Stimulated activated naive CD8-positive, alpha-beta T cell treated with anti-CD3 and anti-CD28 coated beads, Interleukin-15, amount 100 ng/mL, for 72 hours (primary cell): ENCODE measurements at regions not wholly inside any gene's neighbourhood (a gene's known extent, or its start where the extent isn't known, plus 50 kb on each side); places are given as distances from the start of the nearest gene placed in this dataset.

ENCODE experiments used
- ATAC-seq: fragments of 150-1000 bp; cut with Tn5 transposase; 2 replicates; pipeline ENCODE4 v1.10.0; 2021; ENCODE audit warnings: mild to moderate bottlenecking, moderate library complexity
- DNase-seq, 2 donors: peaks; one replicate each; pipeline ENCODE4 v3.0.0; 2021 to 2022
- H3K27ac Mint-ChIP-seq, 2 donors: one replicate each; pipeline ENCODE4 v1.8.0; 2022; ENCODE audit warnings: mild to moderate bottlenecking in 2 of 2, mixed read lengths in 2 of 2, moderate library complexity in 2 of 2
- H3K27me3 Mint-ChIP-seq: one replicate; pipeline ENCODE4 v1.8.0; 2022; ENCODE audit warnings: mixed read lengths
- H3K4me1 Mint-ChIP-seq: one replicate; pipeline ENCODE4 v1.8.0; 2022; ENCODE audit warnings: mild to moderate bottlenecking, mixed read lengths
- H3K4me3 Mint-ChIP-seq, 2 donors: one replicate each; pipeline ENCODE4 v1.8.0; 2022; ENCODE audit warnings: mild to moderate bottlenecking in 2 of 2, mixed read lengths in 2 of 2, moderate library complexity in 1 of 2
- H3K9me3 Mint-ChIP-seq, 2 donors: one replicate each; pipeline ENCODE4 v1.8.0; 2022; ENCODE audit warnings: mixed read lengths in 2 of 2

DNA sequence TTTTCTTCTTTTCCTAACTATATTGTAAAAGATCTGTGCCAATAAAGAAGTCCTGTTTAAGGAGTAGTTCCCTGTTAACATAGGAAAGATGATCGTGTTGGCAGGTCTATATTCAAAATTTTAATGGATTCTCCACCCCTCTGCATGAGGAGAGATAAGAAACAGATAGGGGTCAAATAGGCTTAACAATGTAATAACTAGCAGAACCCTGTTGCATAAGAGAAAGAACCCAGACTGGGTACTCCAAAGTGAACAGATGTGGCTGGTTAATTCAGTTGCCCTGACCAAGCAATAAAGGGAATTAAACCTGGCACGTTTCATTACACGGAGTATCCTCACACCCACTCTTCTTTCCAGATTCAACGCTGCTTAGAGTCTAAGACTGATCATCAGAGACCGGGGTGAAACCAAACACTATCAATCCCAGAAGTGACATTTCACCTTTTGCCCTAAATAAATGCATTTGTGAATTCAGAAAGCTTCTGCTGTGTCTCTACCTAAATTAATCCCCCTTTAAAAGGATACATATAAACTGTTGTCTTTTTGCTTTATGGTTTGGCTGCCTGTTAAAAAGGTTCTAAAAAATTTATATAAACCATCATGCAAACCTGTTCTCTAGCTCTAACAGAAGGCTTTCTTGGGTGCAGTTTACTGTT, 1276.9 kb upstream of the WWC1 start:
- no peak for ATAC-seq
- H3K27me3 Mint-ChIP-seq = no peaks in the 10 kb centered on the region

DNA sequence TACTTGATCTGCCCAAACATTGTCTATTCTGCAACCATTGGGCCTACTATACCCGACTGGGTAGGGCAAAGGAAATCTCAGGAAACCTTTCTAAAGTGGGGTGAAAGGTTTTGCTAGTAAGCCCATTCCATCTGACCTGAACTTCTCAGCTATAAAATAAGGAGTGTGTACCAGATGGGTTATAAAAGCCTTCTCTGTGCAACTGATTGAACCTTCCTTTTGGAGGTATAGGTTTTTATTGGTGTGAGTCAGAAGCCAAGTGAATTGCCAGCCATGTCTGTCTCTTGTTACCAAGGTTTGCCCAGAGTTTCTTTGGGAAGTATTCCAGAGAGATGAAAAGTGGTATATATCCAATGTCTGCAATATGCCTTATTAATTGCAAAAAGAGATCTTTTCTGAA, 1271.0 kb upstream of the WWC1 start:
- H3K27ac Mint-ChIP-seq = no peak overlapping the region
- ATAC-seq (no peak), DNase-seq (no peak)
- no peaks in the 10 kb centered on the region for H3K27me3 Mint-ChIP-seq
- H3K4me3 Mint-ChIP-seq = no peak overlapping the region
- peaks cover 0 to 19% of the 10 kb centered on the region in 2 donors for H3K9me3 Mint-ChIP-seq
- no peaks in the 10 kb centered on the region for H3K4me1 Mint-ChIP-seq

More for the DNA sequence above, 1276.9 kb upstream of the WWC1 start:
- DNase-seq = no peak
- Mint-ChIP-seq H3K4me1 (no peaks in the 10 kb centered on the region), H3K9me3 (peaks cover 5 to 21% of the 10 kb centered on the region in 2 donors), H3K27ac (no peak overlapping the region), H3K4me3 (no peak overlapping the region)

DNA sequence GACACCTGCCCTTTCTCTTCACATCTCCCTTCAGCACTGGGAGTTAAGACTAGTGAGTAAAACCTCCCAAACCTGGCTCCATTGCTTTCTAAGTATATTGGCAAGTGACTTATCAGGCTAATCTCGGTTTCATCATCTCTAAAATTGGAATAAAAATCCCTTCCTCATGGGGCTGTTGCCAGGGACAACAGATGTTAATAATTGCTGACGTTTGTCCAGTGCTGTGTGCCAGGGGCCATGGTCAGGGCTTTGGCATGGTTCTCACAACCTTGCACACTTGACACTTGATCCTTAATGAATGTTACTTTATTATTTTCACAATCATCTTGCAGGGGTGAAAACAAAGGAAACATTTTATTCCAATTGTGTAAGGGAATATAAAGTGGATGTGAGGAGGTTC, 1262.0 kb upstream of the WWC1 start:
- H3K9me3 Mint-ChIP-seq = peaks cover 0 to 9% of the 10 kb centered on the region in 2 donors
- H3K27ac Mint-ChIP-seq = no peak overlapping the region
- no peaks in the 10 kb centered on the region for H3K4me1 Mint-ChIP-seq
- no peak for ATAC-seq
- no peak overlapping the region for H3K4me3 Mint-ChIP-seq
- no peak for DNase-seq
- H3K27me3 Mint-ChIP-seq = no peaks in the 10 kb centered on the region

DNA sequence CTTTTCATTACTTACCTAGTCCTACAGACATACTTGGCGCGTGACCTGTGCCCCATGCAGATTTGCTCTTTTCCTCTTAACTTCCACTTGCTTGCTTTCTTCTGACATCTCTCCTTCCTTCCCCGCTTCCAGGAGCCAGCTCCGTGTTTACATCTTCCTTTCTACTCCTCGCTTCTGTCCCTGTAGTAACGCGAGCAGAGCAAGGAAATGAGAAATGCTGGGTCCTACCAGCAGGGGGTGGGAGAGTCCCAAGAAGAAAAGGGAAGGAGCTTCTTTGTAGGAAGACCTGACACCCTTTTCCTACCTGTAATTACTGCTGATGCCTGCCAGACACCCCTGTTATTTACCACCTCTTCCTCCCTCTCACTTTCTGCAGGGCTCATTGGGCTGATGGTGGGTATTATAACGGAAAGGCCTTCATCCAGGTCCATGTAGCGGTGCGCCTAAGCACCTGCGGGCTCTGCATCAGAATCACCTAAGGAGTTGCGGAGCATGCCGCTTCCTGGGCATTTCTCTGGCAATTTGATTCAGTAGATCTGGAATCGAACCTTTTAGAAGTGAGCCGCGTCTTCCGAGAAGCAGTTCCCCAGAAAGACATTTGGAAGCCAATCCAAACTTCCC, 1260.8 kb upstream of the WWC1 start:
- Mint-ChIP-seq H3K9me3 (peaks cover 0 to 8% of the 10 kb centered on the region in 2 donors), H3K27me3 (no peaks in the 10 kb centered on the region), H3K4me3 (no peak overlapping the region), H3K4me1 (no peaks in the 10 kb centered on the region), H3K27ac (no peak overlapping the region)
- DNase-seq (no peak), ATAC-seq (no peak)

DNA sequence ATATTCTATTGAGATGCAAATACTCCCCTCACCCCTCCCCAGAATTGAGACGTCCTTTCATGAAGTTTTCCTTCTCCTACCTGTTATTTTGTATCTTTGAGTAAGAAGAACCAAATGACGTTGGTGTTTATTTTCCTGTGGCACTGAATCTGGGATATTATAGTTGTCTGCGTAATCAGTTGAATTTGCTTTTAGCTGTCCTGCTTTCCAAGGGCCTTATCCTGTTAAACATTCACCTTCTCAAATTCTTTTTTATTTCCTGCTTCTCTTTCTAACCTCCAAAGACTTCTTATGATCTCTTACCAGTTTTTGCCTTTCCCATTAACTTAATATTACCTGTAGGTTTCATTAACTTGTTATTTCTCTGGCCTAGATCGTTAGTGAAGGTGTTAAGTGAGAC, 1254.9 kb upstream of the WWC1 start:
- ATAC-seq (no peak), DNase-seq (no peak)
- Mint-ChIP-seq H3K4me1 (no peaks in the 10 kb centered on the region), H3K9me3 (no peaks in the 10 kb centered on the region), H3K27me3 (no peaks in the 10 kb centered on the region), H3K27ac (no peak overlapping the region), H3K4me3 (no peak overlapping the region)

DNA sequence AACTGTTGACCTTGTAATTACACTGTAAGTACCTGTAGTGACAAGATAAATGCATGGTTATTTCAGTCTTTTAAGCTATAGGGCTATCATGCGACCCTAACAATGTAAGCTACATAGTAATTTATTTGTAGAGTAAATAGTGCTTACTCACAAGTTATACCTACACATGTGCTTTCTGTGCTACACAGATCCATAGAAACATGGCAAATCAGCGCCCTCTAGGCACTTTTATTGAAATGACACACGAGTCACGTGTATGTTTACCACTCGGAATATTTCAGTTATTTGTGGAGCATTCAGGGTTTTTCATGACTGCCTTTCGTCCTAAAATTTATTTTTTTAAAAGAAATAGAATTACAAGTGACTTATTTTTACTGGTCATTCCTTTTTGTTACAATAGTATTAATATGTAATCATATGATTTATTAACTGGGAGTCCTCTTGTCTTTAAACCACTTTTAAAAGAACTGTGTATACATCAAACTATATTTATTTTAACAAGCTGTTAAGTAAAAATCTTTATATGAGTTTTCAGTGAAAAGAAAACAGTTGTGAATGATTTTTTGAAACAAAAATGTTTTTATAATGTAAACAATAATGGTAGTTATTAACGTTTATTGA, 1242.3 kb upstream of the WWC1 start:
- H3K9me3 Mint-ChIP-seq = peaks cover 0 to 5% of the 10 kb centered on the region in 2 donors

DNA sequence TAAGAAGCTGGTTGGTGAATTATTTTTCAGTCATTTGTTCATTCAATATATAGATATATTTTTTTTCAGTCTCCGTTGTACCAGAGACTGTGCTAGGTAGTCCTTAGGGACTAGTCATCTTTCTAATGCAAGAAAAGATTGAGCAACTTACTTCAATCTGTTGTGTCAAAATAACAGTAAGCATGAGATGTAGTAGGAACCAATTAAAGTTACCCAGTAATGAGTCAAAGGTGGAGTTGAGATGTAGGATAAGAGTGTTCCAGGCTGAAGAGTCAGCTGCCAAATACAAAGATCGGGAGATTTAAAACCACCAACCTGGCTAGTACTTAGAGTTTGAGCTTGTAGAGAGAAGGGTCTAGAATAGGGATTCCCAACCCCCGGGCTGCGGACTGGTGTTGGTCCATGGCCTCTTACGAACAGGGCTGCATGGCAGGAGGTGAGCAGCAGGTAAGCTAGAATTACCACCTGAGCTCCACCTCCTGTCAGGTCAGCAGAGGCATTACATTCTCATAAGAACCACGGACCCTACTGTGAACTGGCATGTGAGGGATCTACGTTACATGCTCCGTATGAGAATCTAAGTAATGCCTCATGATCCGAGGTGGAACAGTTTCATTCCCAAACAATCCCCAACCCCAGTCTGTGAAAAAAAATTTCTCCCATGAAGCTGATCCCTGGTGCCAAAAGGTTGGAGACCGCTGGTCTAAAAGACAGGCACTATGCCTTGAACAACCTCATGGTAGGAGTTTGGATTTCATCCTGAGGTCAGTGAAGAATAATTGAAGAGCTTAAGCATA, 1241.5 kb upstream of the WWC1 start:
- Mint-ChIP-seq H3K4me3 (no peak overlapping the region), H3K9me3 (peaks cover 0 to 5% of the 10 kb centered on the region in 2 donors), H3K27ac (no peak overlapping the region), H3K4me1 (no peaks in the 10 kb centered on the region), H3K27me3 (no peaks in the 10 kb centered on the region)
- ATAC-seq (no peak), DNase-seq (no peak)

More for the DNA sequence above, 1242.3 kb upstream of the WWC1 start:
- no peaks in the 10 kb centered on the region for H3K27me3 Mint-ChIP-seq
- ATAC-seq (no peak), DNase-seq (no peak)
- H3K27ac Mint-ChIP-seq = no peak overlapping the region
- no peak overlapping the region for H3K4me3 Mint-ChIP-seq
- H3K4me1 Mint-ChIP-seq = no peaks in the 10 kb centered on the region

DNA sequence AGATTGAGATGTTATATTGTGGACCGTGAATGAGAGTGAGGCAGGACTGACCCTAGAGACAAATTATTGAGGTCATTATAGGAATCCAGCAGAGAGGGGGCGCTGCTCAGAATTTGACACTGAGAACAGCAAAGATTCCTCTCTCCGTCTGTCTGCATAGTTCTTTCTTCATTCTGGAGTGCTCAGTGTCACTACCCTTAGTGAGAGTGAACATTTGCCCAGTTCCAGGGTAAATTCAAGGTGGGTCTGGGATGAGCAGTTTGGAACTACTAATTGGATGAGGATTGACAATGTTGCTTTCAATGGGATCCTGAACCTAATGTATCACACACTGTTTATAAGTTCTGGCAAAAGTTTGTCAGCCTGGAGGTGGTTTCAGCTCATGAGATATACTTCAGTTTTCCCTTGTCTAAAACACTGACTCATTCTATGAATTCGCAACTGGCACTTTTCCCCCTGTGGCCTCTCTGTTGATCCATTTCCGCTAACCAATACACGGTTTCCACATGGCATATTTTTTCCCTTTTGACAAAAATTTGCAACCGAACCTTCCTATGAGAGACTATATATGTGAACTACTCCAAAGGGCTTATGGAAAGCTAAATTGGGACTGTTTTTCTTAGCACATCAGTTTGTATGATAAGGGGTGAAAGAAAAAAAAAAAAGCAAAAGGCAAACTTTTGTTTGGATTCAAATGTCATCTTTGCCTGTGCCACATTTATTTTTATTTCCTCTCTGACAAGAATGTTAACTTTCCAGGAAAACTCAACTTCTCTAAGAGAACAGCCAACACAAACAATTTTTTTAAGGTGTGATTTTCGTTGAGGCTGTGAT, 1240.7 kb upstream of the WWC1 start:
- DNase-seq (no peak), ATAC-seq (no peak)
- peaks cover 0 to 5% of the 10 kb centered on the region in 2 donors for H3K9me3 Mint-ChIP-seq
- H3K4me1 Mint-ChIP-seq = no peaks in the 10 kb centered on the region
- H3K4me3 Mint-ChIP-seq = no peak overlapping the region
- H3K27ac Mint-ChIP-seq = no peak overlapping the region
- no peaks in the 10 kb centered on the region for H3K27me3 Mint-ChIP-seq

DNA sequence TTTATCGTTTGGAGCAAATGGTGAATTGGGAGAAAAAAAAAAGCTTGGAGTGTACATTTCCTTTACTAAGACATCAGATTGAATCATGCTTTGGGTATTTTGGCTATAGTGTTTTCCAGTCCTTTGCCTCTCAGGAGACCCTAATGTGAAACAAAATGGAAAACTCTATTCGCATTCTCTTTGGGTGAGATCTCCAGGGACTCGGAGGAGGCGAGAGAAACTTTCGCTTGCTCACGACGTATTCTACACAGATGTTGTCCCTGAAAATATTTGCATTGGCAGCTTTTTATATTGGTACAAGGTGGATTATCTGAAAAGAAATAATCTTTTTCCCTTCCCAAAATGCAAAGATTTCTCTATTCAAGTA, 1240.1 kb upstream of the WWC1 start:
- Mint-ChIP-seq H3K4me1 (no peaks in the 10 kb centered on the region), H3K9me3 (peaks cover 0 to 5% of the 10 kb centered on the region in 2 donors), H3K4me3 (no peak overlapping the region), H3K27ac (no peak overlapping the region), H3K27me3 (no peaks in the 10 kb centered on the region)
- DNase-seq (no peak), ATAC-seq (no peak)

DNA sequence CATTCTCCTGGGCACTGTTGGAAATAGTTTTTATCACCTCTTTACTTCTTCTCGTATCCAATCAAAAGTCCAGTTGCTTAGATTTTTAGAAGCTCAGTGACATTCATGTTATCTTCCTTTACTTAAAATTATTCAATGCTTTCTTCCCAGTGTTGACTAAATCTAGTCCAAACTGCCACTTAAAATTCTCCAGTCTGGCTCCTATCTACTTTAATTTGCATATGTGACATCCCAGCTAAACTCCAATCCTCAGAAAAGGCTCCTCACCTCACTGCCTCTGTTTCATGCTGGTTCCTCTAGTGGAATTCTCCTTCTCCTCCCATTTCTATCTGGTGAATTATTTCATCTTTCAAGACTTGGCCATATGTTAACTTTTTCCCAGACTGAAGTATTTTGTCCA, 1238.7 kb upstream of the WWC1 start:
- Mint-ChIP-seq H3K27me3 (no peaks in the 10 kb centered on the region), H3K9me3 (peaks cover 0 to 5% of the 10 kb centered on the region in 2 donors), H3K4me1 (no peaks in the 10 kb centered on the region), H3K27ac (no peak overlapping the region), H3K4me3 (no peak overlapping the region)
- DNase-seq (no peak), ATAC-seq (no peak)

DNA sequence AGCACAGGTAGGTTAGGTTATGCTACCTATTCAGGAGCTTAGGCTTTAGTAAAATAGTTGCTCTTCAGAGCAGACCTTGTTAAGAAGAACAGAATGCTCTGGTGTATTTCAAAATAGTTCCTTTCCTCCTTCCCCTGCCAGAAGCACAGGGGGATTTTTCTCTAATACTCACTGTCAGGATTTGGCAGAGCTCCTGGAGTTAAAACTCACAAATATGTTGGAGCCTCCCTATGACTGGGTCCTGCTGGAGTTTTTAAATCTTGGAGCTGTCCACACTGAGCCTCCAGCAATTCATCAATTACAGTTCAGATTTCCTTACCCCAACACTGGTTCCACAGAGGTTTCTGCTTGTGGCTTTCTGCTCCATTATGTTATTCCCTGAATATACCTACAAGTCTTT, 1233.8 kb upstream of the WWC1 start:
- ATAC-seq (no peak), DNase-seq (no peak)
- no peaks in the 10 kb centered on the region for H3K9me3 Mint-ChIP-seq
- H3K4me3 Mint-ChIP-seq = no peak overlapping the region
- H3K27me3 Mint-ChIP-seq = no peaks in the 10 kb centered on the region
- H3K4me1 Mint-ChIP-seq = no peaks in the 10 kb centered on the region
- no peak overlapping the region for H3K27ac Mint-ChIP-seq

DNA sequence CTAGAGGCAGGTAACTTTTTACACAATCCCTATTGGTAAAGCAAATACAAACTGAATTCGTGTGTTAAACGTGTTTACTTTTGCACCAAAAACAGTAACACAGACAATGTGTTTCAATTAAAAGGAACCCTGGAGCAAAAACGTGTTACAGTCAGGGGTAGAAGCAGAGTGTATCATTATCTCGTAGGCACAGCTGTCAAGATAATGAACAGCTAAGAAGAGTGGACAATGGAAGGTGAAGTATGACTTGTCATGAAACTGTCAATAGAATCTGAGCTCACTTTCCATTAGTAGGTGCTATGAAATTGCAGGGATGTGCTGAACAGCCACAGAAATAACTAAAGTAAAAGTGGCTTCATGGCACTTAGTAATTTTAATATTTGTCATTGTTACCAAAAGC, 1229.8 kb upstream of the WWC1 start:
- Mint-ChIP-seq H3K4me3 (no peak overlapping the region), H3K27me3 (no peaks in the 10 kb centered on the region), H3K27ac (no peak overlapping the region), H3K4me1 (no peaks in the 10 kb centered on the region), H3K9me3 (no peaks in the 10 kb centered on the region)
- no peak for DNase-seq
- no peak for ATAC-seq

DNA sequence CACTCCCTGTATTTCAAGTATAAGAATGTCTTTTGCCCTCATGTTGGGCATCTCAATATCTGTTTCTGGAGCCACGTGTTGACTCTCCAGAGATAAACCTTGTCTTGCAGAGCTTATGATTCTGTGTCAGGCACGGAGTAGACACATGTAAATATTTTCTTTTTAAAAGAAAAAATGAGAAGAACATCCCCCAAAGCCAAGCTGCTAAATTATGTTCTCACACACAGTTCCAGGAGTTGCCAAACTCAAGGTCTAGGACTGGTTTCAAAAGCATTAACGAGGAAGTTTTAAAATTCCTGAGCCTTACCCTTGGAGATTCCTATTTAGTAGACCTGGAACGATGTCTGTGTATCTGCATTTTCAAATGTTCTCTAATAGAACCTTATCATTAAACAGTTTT, 1228.3 kb upstream of the WWC1 start:
- no peaks in the 10 kb centered on the region for H3K4me1 Mint-ChIP-seq
- ATAC-seq (no peak), DNase-seq (no peak)
- H3K4me3 Mint-ChIP-seq = no peak overlapping the region
- no peaks in the 10 kb centered on the region for H3K27me3 Mint-ChIP-seq
- no peaks in the 10 kb centered on the region for H3K9me3 Mint-ChIP-seq
- no peak overlapping the region for H3K27ac Mint-ChIP-seq

DNA sequence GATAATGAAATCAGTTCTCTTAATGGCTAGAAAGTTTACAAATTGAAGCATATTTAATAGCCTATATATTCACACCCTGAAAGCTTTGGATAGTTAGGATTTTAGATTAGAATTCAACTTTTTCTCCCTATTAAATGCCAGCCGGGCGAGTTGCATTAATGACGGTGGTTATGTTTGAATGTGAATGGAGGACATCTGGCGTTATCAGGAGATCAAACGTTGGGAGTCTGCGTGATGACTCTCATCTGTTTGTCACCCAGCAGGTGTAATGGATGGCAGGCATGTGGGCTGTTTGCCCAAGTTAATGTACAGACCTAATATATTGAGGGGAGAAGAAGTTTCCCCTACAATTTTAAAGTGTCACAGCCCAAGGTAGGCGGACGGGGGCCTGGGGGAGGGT, 1227.7 kb upstream of the WWC1 start:
- no peak overlapping the region for H3K4me3 Mint-ChIP-seq
- no peak overlapping the region for H3K27ac Mint-ChIP-seq
- DNase-seq = no peak
- H3K27me3 Mint-ChIP-seq = no peaks in the 10 kb centered on the region
- no peaks in the 10 kb centered on the region for H3K4me1 Mint-ChIP-seq
- no peak for ATAC-seq
- H3K9me3 Mint-ChIP-seq = no peaks in the 10 kb centered on the region

DNA sequence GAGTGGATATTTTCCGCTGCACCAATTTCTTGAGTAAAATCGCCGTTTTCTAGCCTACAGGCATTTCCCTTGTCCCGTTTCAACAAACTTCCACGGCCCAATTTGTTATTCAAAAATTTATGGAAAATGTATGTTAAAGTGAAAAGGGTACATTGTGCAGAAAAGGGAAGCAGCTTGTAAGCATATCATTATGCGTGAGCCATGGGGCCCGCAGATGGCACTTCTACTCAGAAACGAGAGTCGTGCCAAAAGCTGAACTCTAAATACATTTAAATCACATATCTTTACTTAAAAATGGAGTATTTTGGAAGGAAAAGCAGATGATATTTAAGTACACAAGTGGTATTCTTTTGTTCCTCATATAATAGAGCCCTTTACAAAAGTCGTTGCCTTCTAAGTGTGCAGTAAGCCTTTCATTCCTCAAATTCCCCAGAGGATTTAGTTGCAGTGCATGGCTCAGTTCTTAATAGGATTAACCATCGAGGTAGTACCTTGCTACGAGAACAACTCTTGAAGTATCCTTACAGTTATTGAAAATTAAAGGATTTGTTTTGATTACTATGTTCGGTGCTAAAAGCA, 1227.2 kb upstream of the WWC1 start:
- no peak overlapping the region for H3K27ac Mint-ChIP-seq
- H3K9me3 Mint-ChIP-seq = no peaks in the 10 kb centered on the region
- DNase-seq (no peak), ATAC-seq (no peak)
- H3K27me3 Mint-ChIP-seq = no peaks in the 10 kb centered on the region
- no peak overlapping the region for H3K4me3 Mint-ChIP-seq
- H3K4me1 Mint-ChIP-seq = no peaks in the 10 kb centered on the region
